GM19372 (cell line): ENCODE measurements at regions not wholly inside any gene's neighbourhood (a gene's known extent, or its start where the extent isn't known, plus 50 kb on each side); places are given as distances from the start of the nearest gene placed in this dataset.

Source experiments
- ATAC-seq: cut with Tn5 transposase; IDR thresholded peaks from one replicate; pipeline ENCODE4 v1.9.1; 2021; ENCODE audit warnings: mild to moderate bottlenecking, low read depth, moderate library complexity; ENCODE audit not compliant: unreplicated experiment

DNA sequence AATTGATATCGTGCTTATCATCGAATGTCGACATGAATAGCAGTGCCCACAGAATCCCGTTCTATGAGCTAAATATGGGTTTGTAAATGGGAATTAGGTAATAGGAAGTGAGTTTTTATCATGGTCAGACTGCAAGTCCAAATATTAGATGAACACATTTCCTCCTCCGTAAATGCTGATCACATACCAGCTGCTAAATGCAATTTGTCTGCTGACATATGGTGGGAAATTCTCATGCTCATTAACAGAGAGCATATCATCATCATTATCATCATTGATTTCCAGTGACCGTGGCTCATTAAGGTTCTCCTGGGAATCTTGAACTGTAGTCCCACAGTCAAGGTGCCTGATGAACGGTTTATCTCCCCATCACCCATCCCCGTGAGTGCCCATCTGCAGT lies 998.8 kb upstream of the TMEM132C start:
- ATAC-seq = no peak

DNA sequence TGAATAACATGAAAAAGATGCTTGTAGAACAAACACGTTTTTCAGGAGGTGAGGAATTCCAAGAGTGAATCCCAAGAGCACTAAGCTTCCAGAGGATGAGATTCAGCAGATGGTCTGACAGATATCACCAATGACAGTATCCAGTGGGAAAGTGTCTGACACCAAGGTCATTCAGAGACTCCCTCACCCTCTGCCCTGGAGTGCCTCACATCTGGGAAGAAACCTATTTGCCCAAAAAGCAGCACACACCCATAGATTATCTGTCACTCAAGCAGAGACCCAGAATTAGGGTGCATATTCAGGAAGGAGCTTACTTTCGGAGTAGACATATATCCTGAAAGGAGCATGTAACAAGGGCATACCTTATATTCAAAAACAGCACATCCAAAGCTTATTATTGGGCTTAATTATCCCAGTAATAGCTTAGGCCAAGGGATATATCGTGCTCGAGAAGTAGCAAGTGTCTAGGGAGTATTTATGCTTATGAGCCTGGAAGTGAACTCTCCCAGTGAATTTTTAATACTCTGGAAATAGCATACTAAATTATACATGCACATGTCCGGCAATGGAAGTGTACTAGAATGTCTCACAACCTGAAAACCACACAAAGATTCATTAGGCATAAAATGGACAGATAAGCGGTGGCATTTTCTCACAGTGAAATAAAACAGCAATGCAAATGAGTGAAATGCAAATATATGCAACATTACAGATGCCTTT lies 998.1 kb upstream of the TMEM132C start:
- no peak for ATAC-seq

DNA sequence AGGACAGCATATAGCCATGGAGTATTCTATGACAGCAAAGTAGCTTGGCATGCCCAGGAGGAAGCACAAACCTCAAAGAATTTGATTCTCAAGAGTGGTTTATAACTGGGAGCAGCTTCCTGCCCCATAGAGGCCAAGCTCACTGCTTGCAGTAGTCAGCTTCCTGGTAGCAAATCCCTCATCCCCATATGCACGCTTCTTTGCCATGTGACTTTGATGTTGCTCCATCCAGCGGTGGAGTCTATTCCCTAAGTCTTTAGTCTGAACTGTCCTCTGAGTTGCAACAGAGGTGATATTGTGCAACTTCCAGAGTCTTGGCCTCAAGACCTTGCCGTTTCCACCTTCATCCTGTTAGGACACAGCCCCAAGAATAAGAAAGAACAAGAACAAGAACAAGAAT lies 996.8 kb upstream of the TMEM132C start:
- no peak for ATAC-seq

DNA sequence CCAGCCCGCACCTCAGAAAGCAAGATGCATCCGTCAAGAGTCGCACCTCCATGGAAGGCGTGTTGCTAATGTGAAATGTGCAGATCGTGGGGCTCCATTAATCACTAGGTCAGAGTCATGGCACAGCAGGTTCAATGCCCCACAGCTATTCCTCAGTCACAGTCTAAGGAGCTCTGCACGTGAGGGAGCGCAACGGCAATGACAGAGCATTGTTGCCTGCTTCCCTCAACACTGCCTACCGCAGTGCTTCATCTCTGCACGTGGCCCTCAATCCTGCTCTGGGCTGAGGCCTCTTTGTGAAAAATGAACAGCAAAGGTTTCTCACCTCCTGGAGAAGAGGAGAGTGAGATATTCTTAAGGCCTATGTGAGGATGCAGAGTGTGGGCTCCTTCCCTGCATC lies 995.2 kb upstream of the TMEM132C start:
- ATAC-seq = no peak

DNA sequence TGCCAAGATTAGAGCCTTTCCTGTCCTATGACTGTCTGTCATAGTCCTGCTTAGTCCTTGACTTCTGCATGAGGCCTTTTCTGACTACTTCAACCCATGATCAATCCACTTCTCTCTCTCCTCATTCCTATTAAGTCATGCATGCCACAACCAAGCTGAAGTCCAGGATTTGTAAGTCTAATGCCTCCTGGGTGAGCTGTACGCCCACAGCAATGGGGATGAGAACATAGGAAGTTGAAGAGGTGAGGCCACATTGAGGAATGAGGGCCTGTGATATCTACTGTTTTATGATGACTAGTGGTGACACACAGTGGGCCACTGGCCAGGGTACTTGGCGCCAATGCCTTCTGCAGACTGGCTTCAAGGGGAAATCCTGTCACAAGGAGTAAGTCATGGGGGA lies 994.1 kb upstream of the TMEM132C start:
- no peak for ATAC-seq

DNA sequence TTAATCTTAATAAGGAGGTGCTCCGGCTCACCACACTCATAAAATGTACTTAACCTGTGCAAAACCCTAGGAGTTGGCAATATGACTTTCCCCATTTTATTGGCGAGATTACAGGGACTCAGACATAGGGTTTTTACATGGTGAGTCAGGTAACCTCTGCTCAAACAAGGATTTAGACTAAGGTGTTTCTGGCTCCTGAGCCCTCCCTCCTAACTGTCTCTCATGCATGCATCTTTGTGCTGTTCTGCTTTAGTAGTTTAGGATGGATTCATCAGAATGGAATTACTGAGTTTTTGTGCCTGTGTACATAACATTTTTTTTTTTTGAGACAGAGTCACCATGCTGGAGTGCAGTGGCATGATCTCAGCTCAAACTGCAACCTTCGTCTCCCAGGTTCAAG lies 993.3 kb upstream of the TMEM132C start:
- no peak for ATAC-seq

DNA sequence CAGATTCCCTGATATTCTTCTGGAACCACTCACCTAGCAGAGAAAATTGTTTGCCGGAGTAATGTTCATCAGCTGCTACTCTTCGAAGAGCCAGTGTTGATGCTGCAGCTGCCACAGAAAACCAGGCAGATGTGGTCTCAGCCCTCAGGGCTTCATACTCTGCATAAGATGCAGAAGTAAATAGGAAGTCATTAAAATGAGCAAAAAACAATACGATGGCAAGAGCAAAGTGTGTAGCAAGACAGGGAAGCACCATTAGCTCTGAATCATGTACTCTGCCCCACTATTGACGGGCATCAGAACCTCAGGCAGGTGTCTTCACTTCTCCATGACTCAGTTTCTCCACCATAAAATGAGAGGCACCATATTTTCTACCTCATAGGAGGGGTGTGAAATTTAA lies 991.6 kb upstream of the TMEM132C start:
- ATAC-seq = no peak

DNA sequence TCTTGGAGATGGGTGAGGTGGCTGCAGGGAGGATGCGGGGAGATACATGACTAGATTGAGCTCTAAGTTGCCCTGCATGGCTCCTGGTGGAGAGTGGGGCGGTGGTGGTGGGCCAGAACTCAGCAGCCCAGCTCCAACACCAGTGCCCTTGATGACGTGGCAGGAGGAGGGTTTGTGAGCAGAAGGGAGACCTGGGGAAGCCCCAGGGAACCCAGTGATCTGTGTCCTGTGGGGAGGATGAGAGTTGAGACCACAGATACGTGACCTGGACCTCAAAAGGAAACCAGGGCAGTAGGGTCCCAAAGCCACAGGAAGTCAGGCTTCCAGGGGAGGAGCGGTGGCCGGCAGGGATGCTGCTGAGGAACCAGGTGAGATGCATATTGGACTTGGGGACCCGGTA lies 989.1 kb upstream of the TMEM132C start:
- no peak for ATAC-seq

DNA sequence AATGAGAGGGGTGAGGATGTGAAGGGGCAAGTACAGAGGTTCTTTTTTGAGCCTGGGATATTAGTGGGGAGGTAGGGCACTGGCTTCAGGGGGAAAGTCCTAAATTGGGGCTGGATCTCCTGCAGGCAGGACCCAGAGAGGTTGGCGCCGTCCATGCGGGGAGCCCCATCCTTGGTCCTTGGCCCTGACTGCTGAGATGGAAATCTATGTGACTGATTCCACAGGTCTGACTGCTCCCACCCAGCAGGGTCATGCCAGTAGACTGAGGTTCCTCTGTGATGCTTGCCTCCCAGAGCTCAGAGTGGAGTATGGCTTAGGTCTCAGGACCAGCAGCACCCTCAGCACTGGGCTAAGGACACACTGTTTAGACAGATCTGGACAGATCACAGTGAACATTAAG lies 988.6 kb upstream of the TMEM132C start:
- no peak for ATAC-seq

DNA sequence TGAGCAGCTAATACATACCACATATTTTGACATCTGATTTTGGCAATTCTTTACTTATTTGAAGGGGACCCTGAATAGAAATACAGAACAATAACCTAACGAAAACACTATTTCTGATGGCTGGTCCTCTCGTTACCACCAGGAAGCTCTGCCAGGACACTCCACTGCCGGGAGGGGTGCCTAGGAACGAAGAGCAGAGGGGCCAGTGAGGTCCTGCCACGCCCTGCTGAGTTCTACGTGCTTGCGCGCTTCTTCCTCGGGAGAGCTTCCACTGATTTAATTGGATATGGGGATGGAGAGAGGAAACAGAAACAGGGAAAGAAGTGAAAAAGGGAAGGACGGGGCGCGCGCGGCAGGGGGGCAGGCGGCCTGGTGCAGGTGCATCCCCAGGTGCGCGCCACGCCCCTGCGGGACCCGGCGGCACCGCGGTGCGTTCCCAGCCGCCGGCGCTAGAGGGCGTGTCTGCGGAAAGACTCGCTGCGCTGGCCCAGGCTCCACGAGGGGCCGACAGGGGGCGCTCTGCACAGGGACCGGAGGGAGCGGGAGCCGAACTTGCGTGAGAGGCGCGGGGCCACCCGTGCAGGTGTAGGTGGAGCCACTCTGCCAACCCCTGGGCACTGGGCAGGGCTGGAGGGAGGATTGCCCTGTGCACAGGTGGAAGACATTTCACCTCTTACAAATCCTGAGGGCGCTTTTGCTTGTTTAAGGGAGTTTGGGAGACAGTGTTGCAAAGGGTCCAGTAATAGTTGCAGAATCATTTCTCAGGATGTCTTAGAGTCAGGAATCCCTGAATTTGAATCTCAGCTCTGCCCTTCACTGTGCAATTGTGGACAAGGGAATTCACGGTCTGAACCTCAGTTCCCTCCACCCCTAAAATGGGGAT lies 986.3 kb upstream of the TMEM132C start:
- no peak for ATAC-seq

DNA sequence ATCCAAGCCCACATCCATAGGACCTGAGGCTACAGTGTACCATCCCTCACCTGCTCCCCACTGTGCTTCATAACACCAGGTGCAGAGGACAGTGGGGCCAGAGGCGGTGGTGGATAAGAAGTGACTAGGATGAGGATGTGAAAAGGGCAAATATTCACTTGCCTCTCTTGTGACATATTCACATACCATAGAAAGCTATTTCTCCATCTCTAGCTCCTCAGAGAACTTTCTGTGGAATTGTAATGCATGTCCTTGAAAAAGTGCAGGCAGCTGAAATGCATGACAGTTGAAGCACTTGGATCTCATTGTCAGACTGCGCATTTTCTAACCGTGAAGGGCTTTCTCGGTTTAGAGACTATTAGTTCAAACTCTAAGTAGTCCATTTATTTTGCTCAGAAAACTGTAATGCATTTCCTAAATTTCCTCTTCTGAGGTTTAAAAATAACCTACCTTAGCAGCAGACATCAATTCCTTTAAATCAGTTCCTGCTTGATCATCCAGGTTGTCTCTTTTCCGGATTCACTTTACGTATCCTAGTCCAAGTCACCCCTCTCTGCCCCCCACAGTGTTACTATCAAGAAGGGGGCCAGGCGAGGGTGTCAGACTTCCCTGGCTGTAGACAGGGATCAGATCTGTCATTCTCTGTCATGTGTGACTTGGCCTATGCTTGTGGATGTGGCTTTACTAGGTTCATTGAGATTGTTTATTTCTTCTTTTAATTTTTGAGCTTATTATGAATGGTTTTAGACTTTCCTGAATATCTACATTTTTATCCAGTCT lies 984.0 kb upstream of the TMEM132C start:
- no peak for ATAC-seq

DNA sequence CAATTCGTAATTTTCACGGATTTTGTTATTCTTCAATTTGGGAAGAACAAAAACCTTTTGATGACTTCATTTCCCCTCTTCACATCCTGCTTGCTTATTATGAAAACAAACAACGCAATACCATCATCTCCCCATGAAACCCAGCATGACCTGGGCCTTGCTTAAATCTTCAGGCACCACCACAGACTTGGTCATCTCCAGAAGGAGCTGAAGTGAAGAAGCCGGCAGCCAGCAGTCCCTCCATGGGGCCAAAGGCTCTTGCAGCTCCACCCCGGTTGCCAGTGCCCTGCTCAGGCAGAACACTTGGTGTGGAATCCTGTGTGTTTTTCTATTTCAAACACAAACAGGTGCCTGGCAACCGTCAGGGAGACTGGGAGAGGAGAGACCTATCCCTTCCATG lies 982.9 kb upstream of the TMEM132C start:
- ATAC-seq = no peak

DNA sequence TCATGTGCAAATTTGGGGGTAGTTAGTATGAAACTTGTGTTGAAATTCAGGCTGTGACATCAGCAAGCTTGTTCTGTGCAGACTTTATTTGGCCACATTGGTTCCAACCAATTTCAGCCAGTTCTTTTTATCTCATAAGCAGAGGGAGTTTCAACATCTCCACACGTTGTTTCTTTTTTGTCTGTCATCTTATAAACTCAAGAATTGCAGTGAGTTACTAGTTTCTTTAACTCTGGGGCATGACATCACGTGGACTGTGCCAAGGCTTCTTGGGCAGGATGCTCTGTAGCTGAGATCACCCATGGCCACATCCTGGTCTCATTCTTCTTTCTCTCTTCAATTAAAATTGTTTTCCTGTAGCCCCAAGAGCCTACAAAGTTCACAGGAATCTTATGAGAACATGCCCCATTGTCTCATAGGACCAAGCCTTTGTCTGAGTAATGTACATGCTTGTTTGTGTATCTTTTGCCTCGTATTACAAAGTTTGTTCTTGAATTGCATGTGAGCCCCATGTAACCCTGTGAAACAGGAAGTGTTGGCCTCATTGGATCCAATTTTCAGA lies 982.0 kb upstream of the TMEM132C start:
- ATAC-seq = no peak

DNA sequence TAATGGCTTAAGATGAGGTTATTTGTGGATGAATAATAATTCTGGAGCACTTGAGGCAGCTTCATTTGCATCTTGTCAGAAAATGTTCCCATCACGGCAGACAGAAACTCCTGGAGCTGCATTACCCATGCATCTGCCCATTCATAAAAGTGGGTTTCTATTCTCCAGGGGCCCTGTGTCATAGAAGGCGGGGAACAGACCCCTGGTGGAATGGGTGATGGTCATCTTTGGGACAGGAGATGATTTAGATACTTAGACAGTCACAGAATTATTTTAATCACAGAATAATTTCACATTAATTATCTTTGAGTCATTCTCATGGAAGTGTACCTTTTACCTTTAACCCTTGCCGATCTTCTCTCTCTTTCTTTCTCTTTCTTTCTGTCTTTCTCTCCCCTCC lies 980.7 kb upstream of the TMEM132C start:
- no peak for ATAC-seq

DNA sequence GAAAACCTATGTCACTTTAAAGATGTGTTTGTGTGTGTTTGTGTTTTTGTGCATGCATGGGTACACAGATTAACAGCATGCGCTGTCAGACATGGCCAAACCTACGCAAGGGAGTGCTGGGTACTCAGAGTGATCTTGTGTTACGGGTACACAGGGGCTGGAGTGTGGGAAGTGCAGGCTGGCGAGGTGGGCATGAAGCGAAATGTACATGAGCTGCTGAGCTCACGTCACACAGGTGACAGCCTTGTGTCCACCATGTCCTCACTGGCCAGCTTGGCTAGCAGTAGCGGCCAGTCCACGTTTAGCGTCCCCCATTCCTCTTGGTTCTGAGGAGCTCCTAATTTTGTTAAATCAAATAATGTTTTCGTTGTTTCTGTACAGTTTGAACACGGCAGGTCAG lies 979.7 kb upstream of the TMEM132C start:
- ATAC-seq = no peak

DNA sequence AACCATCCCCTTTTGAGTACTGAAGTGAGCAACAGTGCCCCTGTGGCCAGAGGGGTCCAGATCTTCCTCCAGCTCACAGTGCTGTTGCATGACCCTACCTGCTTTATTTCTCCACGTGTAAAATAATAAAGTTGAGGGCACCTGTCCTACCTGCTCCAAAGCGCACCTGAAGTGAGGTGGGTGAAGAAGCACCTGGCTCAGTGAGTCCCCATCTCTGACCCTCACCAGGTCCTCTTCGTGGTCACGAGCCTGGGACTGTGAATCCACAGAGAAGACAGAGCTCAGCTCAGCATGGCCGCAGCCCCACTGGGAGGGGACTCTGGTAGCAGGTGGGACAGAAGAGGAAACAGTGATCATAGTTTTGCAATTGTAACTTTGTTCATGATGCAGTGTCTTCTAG lies 976.7 kb upstream of the TMEM132C start:
- ATAC-seq = no peak

DNA sequence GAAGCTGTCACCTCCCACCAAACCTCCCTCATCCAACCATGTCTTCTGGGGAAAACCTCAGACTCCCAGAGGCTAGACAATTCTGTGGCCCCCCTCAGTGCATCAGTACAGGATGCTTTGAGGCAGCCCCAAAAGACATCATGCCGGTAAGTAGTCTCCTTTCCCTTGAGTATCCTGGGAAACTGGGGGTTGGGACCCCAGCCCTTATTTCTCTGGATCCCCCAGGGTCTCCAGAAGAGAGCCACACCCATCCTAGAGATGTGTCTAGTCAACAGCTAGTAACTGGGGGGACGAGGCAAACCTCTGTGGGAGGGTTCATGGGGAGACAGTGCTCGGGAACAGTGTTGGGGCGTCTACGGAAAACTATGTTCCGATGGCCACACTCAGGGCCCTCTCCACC lies 974.2 kb upstream of the TMEM132C start:
- ATAC-seq = no peak

DNA sequence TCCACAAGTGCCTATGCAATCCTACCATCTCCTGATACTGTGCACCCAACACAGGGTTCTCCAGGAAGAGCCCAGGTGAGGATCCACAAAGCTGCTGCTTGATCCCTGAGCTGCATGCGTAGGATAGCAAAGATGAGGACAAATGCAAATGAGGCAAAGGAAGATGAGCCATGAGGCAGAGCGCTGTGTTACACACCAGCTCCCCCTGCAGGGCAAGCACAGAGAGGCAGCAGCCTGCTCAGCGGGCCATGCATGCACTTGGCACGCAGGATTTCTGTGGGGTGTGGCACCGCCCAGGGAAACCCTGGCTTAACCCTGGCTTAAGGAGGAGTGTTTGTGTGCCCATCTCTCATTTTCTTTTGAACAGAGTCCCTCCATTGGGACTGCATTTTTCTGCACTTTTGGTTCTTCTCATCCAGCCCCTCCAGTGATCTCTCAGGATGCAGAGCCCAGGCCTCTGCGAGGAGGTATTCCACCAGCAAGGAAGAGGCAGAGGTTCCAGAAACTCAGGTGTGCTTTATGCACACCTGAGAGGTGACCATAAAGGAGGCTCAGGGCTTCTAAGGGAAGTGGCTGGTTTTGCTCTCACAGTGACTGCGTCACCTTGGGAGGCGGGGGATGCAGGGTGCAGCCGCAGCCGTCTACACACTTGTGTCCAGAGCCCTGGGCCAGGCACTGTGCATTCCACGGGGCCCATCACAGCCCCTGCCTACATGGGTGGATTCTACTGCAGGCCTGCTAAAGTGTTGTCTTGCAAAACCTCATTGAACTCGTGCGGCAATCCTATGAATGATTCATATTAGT lies 973.3 kb upstream of the TMEM132C start:
- no peak for ATAC-seq

DNA sequence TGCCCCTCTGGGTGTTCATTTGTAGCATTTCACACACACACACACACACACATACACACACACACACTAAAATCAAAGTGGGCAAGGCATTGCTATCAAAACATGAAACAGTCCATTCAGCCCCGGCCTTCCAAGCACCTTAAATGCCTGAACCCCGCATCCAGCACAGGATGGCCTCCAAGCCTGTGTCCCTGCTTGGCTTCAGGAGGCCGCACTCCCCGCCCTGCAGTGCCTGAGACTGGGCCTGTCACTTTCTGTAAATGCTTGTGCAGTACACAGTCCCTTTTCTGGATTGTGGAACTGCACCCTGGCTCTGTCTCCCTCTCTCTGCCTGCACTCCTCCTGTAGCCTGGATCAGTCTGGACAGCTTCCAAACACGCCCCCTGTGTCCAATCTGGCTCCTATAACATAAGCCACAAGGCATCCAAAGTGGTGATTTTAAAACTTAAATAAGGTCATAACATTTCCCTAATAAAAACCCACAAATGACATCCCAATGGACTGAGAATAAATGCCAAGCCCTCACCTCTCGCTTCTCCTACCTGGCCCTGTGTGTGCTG lies 972.2 kb upstream of the TMEM132C start:
- ATAC-seq = no peak

DNA sequence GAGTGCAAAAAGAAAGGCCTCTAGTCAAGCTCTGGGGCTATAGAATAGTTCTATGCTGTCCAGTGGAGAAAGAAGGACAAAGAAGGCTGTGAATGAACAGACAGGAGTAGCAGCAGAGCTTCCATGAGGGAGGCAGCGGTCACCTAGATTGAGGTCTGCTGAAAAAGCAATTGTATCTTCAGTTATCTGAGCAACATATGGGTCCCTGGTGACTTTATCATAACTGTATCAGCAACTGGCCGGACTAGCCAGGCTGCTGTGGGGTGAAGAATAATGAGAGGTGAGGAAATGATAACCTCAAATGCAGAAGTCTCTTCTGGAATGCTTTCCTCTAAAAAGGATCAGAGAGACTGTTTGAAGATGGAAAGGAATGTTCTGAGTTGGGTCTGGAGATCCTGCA lies 971.3 kb upstream of the TMEM132C start:
- ATAC-seq = no peak
